Activated T-cell treated with anti-CD3 and anti-CD28 coated beads, Interleukin-2, amount 50 U/mL, for 4 hours (primary cell): ENCODE measurements at regions not wholly inside any gene's neighbourhood (a gene's known extent, or its start where the extent isn't known, plus 50 kb on each side); places are given as distances from the start of the nearest gene placed in this dataset.

Experiments
- ATAC-seq, 2 donors: fragments of 200-7000 bp; cut with Tn5 transposase; one replicate each; pipeline ENCODE4 v1.10.0; 2021
- DNase-seq: peaks from one replicate; pipeline ENCODE4 v3.0.0-alpha.2; 2020
- H3K27me3 Mint-ChIP-seq: one replicate; pipeline ENCODE4 v1.8.0; 2021; ENCODE audit warnings: low read depth, mixed read lengths
- H3K36me3 Mint-ChIP-seq: one replicate; pipeline ENCODE4 v1.8.0; 2022; ENCODE audit warnings: mixed read lengths; ENCODE audit not compliant: insufficient read depth
- H3K4me1 Mint-ChIP-seq: one replicate; pipeline ENCODE4 v1.8.0; 2021; ENCODE audit warnings: low read depth, mixed read lengths
- H3K4me3 Mint-ChIP-seq: one replicate; pipeline ENCODE4 v1.8.0; 2021; ENCODE audit warnings: mild to moderate bottlenecking, moderate library complexity, mixed read lengths
- H3K9me3 Mint-ChIP-seq: one replicate; pipeline ENCODE4 v1.8.0; 2021; ENCODE audit warnings: mixed read lengths

GRCh38 chr11:71332447-71332846 lies 80.1 kb upstream of the SHANK2 start:
- Mint-ChIP-seq H3K36me3 (no peaks in the 10 kb centered on the region), H3K9me3 (peaks cover 12% of the 10 kb centered on the region), H3K27me3 (no peaks in the 10 kb centered on the region), H3K4me1 (no peaks in the 10 kb centered on the region), H3K4me3 (no peak overlapping the region)
- ATAC-seq (no peak), DNase-seq (no peak)

- Mint-ChIP-seq H3K27me3 (no peaks in the 10 kb centered on the region), H3K36me3 (no peaks in the 10 kb centered on the region), H3K9me3 (peaks cover 12% of the 10 kb centered on the region), H3K4me1 (no peaks in the 10 kb centered on the region), H3K4me3 (no peak overlapping the region)
- no peak for ATAC-seq
- DNase-seq: no peak
Observed at GRCh38 chr11:71332046-71332445, 79.7 kb upstream of the SHANK2 start.

- ATAC-seq: no peak
- H3K9me3 Mint-ChIP-seq: peaks cover 12% of the 10 kb centered on the region
- no peaks in the 10 kb centered on the region for H3K36me3 Mint-ChIP-seq
- H3K4me1 Mint-ChIP-seq: no peaks in the 10 kb centered on the region
- no peak overlapping the region for H3K4me3 Mint-ChIP-seq
- H3K27me3 Mint-ChIP-seq: no peaks in the 10 kb centered on the region
- DNase-seq: no peak
Observed at GRCh38 chr11:71331631-71332030, 79.3 kb upstream of the SHANK2 start.

- DNase-seq (no peak), ATAC-seq (no peak)
- Mint-ChIP-seq H3K36me3 (no peaks in the 10 kb centered on the region), H3K27me3 (no peaks in the 10 kb centered on the region), H3K4me1 (no peaks in the 10 kb centered on the region), H3K4me3 (no peak overlapping the region), H3K9me3 (peaks cover 12% of the 10 kb centered on the region)
Observed at GRCh38 chr11:71330996-71331395, 78.6 kb upstream of the SHANK2 start.

GRCh38 chr11:71330349-71330748 lies 78.0 kb upstream of the SHANK2 start:
- no peak overlapping the region for H3K4me3 Mint-ChIP-seq
- no peaks in the 10 kb centered on the region for H3K4me1 Mint-ChIP-seq
- no peaks in the 10 kb centered on the region for H3K36me3 Mint-ChIP-seq
- no peaks in the 10 kb centered on the region for H3K27me3 Mint-ChIP-seq
- no peak for DNase-seq
- H3K9me3 Mint-ChIP-seq: peaks cover 12% of the 10 kb centered on the region
- ATAC-seq: no peak

- no peak overlapping the region for H3K4me3 Mint-ChIP-seq
- DNase-seq: no peak
- H3K9me3 Mint-ChIP-seq: peaks cover 12% of the 10 kb centered on the region
- H3K27me3 Mint-ChIP-seq: peaks cover 1% of the 10 kb centered on the region
- H3K4me1 Mint-ChIP-seq: no peaks in the 10 kb centered on the region
- no peaks in the 10 kb centered on the region for H3K36me3 Mint-ChIP-seq
- no peak for ATAC-seq
Observed at GRCh38 chr11:71329786-71330185, 77.4 kb upstream of the SHANK2 start.

- peaks cover 12% of the 10 kb centered on the region for H3K9me3 Mint-ChIP-seq
- ATAC-seq: no peak
- H3K4me1 Mint-ChIP-seq: no peaks in the 10 kb centered on the region
- no peak for DNase-seq
- H3K27me3 Mint-ChIP-seq: peaks cover 6% of the 10 kb centered on the region
- no peaks in the 10 kb centered on the region for H3K36me3 Mint-ChIP-seq
- no peak overlapping the region for H3K4me3 Mint-ChIP-seq
Observed at GRCh38 chr11:71329165-71329510, 76.8 kb upstream of the SHANK2 start.

- no peaks in the 10 kb centered on the region for H3K9me3 Mint-ChIP-seq
- peaks cover 9% of the 10 kb centered on the region for H3K27me3 Mint-ChIP-seq
- no peak overlapping the region for H3K4me3 Mint-ChIP-seq
- no peak for DNase-seq
- no peaks in the 10 kb centered on the region for H3K4me1 Mint-ChIP-seq
- H3K36me3 Mint-ChIP-seq: no peaks in the 10 kb centered on the region
- ATAC-seq: no peak
Observed at GRCh38 chr11:71327156-71328085, 75.0 kb upstream of the SHANK2 start.

GRCh38 chr11:71326328-71326940 lies 74.1 kb upstream of the SHANK2 start:
- Mint-ChIP-seq H3K9me3 (no peaks in the 10 kb centered on the region), H3K4me1 (no peaks in the 10 kb centered on the region), H3K4me3 (no peak overlapping the region), H3K27me3 (peaks cover 10% of the 10 kb centered on the region), H3K36me3 (no peaks in the 10 kb centered on the region)
- ATAC-seq (no peak), DNase-seq (no peak)

GRCh38 chr11:71325418-71326327 lies 73.3 kb upstream of the SHANK2 start:
- no peak for DNase-seq
- H3K9me3 Mint-ChIP-seq: no peaks in the 10 kb centered on the region
- no peaks in the 10 kb centered on the region for H3K4me1 Mint-ChIP-seq
- H3K36me3 Mint-ChIP-seq: no peaks in the 10 kb centered on the region
- H3K4me3 Mint-ChIP-seq: no peak overlapping the region
- ATAC-seq: no peak
- H3K27me3 Mint-ChIP-seq: peaks cover 10% of the 10 kb centered on the region

- Mint-ChIP-seq H3K4me3 (no peak overlapping the region), H3K36me3 (no peaks in the 10 kb centered on the region)
- no peak for DNase-seq
Observed at GRCh38 chr11:71324788-71325417, 72.5 kb upstream of the SHANK2 start.

GRCh38 chr11:71323876-71324526 lies 71.6 kb upstream of the SHANK2 start:
- no peak overlapping the region for H3K4me3 Mint-ChIP-seq
- DNase-seq (no peak), ATAC-seq (no peak)
- no peaks in the 10 kb centered on the region for H3K36me3 Mint-ChIP-seq
- no peaks in the 10 kb centered on the region for H3K4me1 Mint-ChIP-seq
- peaks cover 13% of the 10 kb centered on the region for H3K27me3 Mint-ChIP-seq
- H3K9me3 Mint-ChIP-seq: no peaks in the 10 kb centered on the region

More at GRCh38 chr11:71324788-71325417, 72.5 kb upstream of the SHANK2 start:
- ATAC-seq: no peak
- H3K9me3 Mint-ChIP-seq: no peaks in the 10 kb centered on the region
- H3K27me3 Mint-ChIP-seq: peaks cover 10% of the 10 kb centered on the region
- no peaks in the 10 kb centered on the region for H3K4me1 Mint-ChIP-seq

- Mint-ChIP-seq H3K4me1 (no peaks in the 10 kb centered on the region), H3K4me3 (no peak overlapping the region)
Observed at GRCh38 chr11:71322861-71323582, 70.6 kb upstream of the SHANK2 start.

More at GRCh38 chr11:71322861-71323582, 70.6 kb upstream of the SHANK2 start:
- DNase-seq (no peak), ATAC-seq (no peak)
- Mint-ChIP-seq H3K9me3 (peaks cover 8% of the 10 kb centered on the region), H3K36me3 (no peaks in the 10 kb centered on the region), H3K27me3 (peaks cover 14% of the 10 kb centered on the region)
